ENCODE measurements at regions not wholly inside any gene's neighbourhood (a gene's known extent, or its start where the extent isn't known, plus 50 kb on each side); places are given as distances from the start of the nearest gene placed in this dataset.

GRCh38 chr10:43946445-43946844, 297.8 kb upstream of the ZNF32 start:
- TF ChIP-seq EZH2 (optimal IDR thresholded peaks at IDR 0.05; ENCODE audit: low read depth, low read length): no peak
- TF ChIP-seq CTCF (IDR thresholded peaks at IDR 0.05; ENCODE audit: low read length): no peak
